Neural cell (in vitro differentiated cells): ENCODE measurements at regions not wholly inside any gene's neighbourhood (a gene's known extent, or its start where the extent isn't known, plus 50 kb on each side); places are given as distances from the start of the nearest gene placed in this dataset.

ENCODE experiments used
- EP300 ChIP-seq: fragments of 450-650 bp; conservative IDR thresholded peaks from 2 replicates; pipeline ENCODE4 v1.6.1; 2014; ENCODE audit warnings: antibody characterized with exemption, mild to moderate bottlenecking, moderate library complexity; ENCODE audit not compliant: poor library complexity, severe bottlenecking
- EZH2 ChIP-seq: fragments of 200-600, 300-800 bp; shearing (Covaris generic), sonication (generic); IDR thresholded peaks from 2 replicates; pipeline ENCODE4 v1.6.1; 2014; ENCODE audit warnings: antibody characterized with exemption, low read length, borderline replicate concordance, mild to moderate bottlenecking; ENCODE audit not compliant: insufficient read depth, poor library complexity, severe bottlenecking
- POLR2AphosphoS5 ChIP-seq: IDR thresholded peaks from 2 replicates; pipeline ENCODE4 v1.6.1; 2012
- RAD21 ChIP-seq: fragments of 450-650 bp; conservative IDR thresholded peaks from 2 replicates; pipeline ENCODE4 v1.6.1; 2014; ENCODE audit warnings: antibody characterized with exemption, mild to moderate bottlenecking, moderate library complexity
- SMC3 ChIP-seq: fragments of 450-650 bp; conservative IDR thresholded peaks from 2 replicates; pipeline ENCODE4 v1.6.1; 2014; ENCODE audit warnings: antibody characterized with exemption, mild to moderate bottlenecking, moderate library complexity; ENCODE audit not compliant: poor library complexity
- TAF1 ChIP-seq: IDR thresholded peaks from 2 replicates; pipeline ENCODE4 v1.6.1; 2012; ENCODE audit warnings: low read depth
- TF ChIP-seq, protein P1 (sequence below): fragments of 450-650 bp; IDR thresholded peaks from 2 replicates; pipeline ENCODE4 v1.5.1; 2014; ENCODE audit warnings: antibody characterized with exemption, mild to moderate bottlenecking, moderate library complexity; ENCODE audit not compliant: poor library complexity, severe bottlenecking
- TF ChIP-seq, protein P2 (sequence below): IDR thresholded peaks from 2 replicates; pipeline ENCODE4 v1.6.1; 2012; ENCODE audit warnings: borderline replicate concordance

DNA sequence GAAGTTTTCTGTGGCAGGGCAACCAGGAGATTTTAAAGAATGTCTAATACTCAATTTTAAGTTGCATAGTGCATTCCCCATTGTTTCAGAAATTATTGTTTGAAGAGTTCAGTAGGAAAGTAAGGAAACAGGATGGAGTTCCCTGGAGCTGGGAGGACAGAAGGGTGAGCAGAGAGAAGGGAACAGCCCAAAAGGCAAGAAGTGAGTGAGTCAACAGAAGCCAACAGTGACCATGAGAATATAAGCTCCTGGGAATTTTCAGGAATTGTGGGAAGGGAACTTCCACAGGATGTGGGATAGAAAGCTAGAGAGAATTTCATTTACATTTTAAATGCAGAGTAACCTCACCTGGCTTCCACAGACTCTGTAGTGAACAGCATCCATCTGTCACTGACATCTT lies 268.1 kb upstream of the ATP5MC3 start:
- no peak for TF ChIP-seq EZH2
- no peak for TF ChIP-seq POLR2AphosphoS5
- TF ChIP-seq, protein P1, sequence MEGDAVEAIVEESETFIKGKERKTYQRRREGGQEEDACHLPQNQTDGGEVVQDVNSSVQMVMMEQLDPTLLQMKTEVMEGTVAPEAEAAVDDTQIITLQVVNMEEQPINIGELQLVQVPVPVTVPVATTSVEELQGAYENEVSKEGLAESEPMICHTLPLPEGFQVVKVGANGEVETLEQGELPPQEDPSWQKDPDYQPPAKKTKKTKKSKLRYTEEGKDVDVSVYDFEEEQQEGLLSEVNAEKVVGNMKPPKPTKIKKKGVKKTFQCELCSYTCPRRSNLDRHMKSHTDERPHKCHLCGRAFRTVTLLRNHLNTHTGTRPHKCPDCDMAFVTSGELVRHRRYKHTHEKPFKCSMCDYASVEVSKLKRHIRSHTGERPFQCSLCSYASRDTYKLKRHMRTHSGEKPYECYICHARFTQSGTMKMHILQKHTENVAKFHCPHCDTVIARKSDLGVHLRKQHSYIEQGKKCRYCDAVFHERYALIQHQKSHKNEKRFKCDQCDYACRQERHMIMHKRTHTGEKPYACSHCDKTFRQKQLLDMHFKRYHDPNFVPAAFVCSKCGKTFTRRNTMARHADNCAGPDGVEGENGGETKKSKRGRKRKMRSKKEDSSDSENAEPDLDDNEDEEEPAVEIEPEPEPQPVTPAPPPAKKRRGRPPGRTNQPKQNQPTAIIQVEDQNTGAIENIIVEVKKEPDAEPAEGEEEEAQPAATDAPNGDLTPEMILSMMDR: no peak
- TF ChIP-seq, protein P2, sequence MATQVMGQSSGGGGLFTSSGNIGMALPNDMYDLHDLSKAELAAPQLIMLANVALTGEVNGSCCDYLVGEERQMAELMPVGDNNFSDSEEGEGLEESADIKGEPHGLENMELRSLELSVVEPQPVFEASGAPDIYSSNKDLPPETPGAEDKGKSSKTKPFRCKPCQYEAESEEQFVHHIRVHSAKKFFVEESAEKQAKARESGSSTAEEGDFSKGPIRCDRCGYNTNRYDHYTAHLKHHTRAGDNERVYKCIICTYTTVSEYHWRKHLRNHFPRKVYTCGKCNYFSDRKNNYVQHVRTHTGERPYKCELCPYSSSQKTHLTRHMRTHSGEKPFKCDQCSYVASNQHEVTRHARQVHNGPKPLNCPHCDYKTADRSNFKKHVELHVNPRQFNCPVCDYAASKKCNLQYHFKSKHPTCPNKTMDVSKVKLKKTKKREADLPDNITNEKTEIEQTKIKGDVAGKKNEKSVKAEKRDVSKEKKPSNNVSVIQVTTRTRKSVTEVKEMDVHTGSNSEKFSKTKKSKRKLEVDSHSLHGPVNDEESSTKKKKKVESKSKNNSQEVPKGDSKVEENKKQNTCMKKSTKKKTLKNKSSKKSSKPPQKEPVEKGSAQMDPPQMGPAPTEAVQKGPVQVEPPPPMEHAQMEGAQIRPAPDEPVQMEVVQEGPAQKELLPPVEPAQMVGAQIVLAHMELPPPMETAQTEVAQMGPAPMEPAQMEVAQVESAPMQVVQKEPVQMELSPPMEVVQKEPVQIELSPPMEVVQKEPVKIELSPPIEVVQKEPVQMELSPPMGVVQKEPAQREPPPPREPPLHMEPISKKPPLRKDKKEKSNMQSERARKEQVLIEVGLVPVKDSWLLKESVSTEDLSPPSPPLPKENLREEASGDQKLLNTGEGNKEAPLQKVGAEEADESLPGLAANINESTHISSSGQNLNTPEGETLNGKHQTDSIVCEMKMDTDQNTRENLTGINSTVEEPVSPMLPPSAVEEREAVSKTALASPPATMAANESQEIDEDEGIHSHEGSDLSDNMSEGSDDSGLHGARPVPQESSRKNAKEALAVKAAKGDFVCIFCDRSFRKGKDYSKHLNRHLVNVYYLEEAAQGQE: no peak
- TF ChIP-seq RAD21: no peak
- TF ChIP-seq SMC3: no peak
- no peak for TF ChIP-seq EP300
- TF ChIP-seq TAF1: no peak
